NCI-H446 (cell line): ENCODE measurements at regions not wholly inside any gene's neighbourhood (a gene's known extent, or its start where the extent isn't known, plus 50 kb on each side); places are given as distances from the start of the nearest gene placed in this dataset.
"Not testable (repeated sequence)": the region's sequence is repeated elsewhere in the genome, so short reads cannot be mapped to it uniquely, and the experiment has no call there.

ENCODE experiments used
- DNase-seq, 2 experiments: peaks; one replicate each; lab custom pipeline; 2025; lab: John Stamatoyannopoulos, UW

- no peak for DNase-seq
Measured at GRCh38 chr15:69862540-69862939, 235.2 kb downstream of the TLE3 start.

GRCh38 chr15:69863446-69863845, 234.3 kb downstream of the TLE3 start:
- DNase-seq, result no peak

- no peak for DNase-seq
Measured at GRCh38 chr15:69865369-69865768, 232.3 kb downstream of the TLE3 start.

- no peak for DNase-seq
Measured at GRCh38 chr15:69868756-69869155, 229.0 kb downstream of the TLE3 start.

GRCh38 chr15:69869291-69869690, 228.4 kb downstream of the TLE3 start:
- no peak for DNase-seq

DNA sequence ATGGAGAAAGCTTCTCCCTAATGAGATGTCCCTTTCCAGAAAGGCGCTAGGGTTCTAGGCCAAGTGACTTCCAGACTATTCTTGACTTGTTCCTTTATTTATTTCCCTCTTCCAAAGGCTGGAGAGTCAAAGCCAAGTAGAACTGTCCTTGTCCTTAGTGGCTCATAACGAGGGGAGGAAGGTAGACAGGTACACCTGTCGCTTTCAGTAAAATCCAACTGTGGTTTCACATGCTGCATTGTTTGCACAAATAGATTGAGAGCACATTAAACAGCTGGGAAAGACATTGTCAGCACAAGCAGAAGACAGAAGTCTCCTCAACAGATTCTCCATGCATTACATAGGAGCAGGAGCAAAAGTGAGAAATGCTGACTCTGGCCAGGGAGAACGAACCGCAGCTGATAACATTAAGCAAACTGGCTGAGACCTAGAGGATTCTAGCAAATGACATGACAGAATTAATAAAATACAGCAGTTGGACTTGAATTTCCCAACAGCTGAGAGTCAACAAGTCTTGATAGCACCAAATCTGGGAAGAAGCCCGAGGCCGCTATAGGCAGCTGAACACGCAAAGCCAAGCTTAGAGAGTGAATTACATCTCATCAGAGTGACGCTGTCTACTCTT, 227.7 kb downstream of the TLE3 start:
- no peak for DNase-seq

DNA sequence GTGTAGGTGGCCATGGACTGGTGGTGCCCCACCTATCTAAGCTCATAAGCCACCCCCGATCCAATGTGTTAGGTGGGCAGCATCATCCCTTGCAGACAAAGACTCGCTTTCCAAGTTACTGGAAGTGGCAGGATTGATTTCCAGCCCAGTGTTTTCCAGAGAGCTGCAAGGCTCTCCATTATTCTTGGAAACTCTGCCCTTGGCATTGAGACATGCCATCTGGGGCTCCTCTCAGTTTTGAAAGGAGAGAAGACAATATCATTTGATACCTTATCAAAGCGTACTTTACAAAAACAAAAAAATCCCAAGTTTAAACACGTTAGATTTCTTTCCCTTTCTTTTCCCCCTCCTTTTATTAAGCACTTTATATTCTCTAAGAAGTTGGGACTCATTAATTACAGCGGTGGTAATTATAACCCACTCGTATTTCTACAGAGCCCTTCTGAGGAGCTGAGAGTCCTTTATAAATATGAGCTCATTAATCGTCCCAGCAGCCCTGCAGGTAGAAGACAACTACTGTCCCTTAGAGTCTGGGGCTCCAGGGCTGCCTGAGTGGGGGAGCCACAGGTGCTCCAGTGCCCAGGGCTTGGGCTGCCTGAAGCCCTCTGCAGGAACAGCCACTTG, 226.1 kb downstream of the TLE3 start:
- DNase-seq, result no peak

DNA sequence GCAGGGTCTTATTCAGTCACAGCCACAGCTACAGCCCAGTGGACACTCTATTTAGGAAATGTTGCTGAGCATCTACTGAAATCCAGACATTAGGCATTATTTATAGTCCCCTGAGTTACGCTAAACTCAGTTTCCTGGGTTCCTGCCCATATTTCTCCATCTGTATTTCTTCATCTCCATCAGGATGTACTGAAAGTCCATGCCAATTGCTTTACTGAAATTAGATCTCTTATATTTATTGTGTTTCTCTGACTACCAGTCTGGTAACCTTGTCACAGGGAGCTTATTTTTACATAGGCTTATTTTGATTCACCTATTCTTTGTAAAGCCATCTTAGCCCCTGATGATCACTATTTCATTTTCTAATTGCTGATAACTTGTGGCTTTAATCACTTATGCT, 223.9 kb downstream of the TLE3 start:
- no peak for DNase-seq

GRCh38 chr15:69874321-69874720, 223.4 kb downstream of the TLE3 start:
- DNase-seq, result no peak

DNA sequence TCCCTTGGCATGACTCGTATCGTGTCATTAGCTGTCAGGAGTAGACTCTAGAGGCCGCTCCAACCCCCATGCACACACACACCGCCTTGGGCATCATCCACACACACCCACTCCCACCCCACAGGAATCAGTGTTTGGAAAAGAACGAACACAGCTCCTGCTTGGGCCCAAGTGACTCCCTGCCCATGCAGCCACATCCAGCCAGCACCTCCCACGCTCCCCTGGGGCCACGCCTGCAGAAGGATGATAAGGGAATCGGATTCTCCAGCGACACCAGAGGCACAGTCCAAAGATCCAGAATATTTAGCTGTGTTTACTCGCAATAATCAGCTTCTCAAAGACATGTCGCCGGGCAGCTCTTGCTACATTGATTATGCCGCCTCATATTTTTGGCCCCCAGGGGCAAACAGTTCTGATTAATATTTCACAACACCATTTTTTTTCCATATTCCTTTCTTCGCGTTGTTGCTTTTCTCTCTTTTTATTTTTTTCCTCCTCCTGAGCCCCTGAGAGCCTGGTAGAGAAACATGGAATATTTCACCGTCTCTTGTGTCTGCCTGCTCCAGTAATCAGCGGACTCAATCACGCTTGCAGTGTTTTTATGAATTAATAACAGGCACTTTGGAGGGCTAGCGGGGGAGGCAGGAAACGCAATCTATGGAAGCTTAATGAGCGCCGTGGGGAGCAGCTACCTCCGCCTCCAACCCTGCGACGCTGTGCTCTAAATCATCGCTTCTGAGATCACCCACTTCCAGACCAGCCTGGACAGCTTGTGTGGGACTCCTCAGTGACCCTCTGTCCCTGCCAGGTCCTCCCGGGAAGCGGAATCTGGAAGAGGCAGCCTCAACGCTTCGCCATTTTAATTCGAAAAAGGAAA, 221.4 kb downstream of the TLE3 start:
- DNase-seq, result no peak

DNA sequence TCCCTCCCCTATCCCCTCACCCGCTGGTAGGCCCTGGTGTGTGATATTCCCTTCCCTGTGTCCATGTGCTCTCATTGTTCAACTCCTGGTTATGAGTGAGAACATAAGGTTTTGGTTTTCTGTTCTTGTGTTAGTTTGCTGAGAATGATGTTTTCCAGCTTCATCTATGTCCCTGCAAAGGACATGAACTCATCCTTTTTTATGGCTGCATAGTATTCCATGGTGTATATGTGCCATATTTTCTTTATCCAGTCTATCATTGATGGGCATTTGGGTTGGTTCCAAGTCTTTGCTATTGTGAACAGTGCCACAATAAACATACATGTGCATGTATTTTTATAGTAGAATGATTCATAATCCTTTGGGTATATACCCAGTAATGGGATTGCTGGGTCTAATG, 217.8 kb downstream of the TLE3 start:
- not testable (repeated sequence) for DNase-seq

- DNase-seq, result no peak
Measured at GRCh38 chr15:69880571-69881301, 217.0 kb downstream of the TLE3 start.

DNA sequence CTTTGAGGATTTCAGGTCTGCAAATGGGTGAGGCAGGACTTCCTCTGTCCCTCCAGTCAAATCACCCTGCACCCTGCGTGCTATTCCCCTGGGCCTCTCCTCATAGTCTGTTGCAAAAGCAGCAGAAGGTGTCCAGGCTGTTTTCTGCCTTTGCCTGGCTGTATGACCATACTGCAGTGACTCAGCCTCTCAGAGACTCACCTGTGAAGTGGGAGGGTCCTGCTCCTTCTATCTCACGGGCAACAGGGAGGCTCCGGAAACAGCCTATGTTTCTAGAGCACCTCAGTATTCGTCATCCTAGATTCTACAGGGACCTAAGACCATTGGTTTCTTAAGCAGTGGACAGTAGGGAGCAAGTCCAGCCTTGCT, 216.4 kb downstream of the TLE3 start:
- no peak for DNase-seq

- DNase-seq, result no peak
Measured at GRCh38 chr15:69881766-69882165, 216.0 kb downstream of the TLE3 start.

- DNase-seq, result no peak
Measured at GRCh38 chr15:69883306-69883705, 214.4 kb downstream of the TLE3 start.

DNA sequence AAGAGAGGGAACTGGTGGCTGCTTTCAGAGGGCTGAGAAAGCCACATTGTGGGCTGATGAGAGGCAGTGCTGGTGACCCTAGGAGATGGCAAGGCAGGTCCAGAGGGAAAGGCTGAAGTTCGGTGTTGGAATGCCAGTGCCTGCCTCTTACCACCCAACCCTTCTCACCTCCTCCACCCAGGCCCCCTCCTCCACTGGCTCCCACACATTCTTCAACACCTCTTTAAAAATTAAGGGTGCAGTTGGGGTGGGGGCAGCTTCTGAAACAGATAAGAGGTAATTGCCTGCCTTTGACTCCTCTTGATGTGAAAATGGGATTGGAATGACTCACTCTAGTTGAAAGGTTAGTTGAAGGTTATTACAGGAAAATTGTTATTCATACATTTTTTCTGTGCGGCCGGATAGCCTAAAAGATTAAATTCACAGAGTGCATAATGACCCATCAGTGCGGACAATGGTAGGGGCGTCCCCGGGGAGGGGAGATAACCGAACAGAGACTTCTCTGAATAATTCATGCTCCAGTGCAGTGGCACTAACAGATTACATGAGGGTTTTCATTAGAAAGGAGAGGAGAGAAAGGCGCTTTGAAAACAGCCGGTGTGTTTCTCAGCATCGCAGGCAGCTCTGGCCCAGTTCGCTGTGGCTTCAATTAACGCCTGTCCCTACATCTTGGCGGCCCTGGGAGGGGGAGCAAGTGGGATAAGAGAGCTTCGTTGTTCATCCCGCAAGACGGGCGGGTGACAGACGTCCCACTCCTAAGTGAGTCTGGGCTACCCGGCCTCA, 212.4 kb downstream of the TLE3 start:
- DNase-seq, result no peak

GRCh38 chr15:69887009-69887408, 210.7 kb downstream of the TLE3 start:
- no peak for DNase-seq

- DNase-seq, result no peak
Measured at GRCh38 chr15:69887553-69887952, 210.2 kb downstream of the TLE3 start.

GRCh38 chr15:69888406-69888805, 209.3 kb downstream of the TLE3 start:
- no peak for DNase-seq

- DNase-seq, result no peak
Measured at GRCh38 chr15:69891070-69891536, 206.6 kb downstream of the TLE3 start.

DNA sequence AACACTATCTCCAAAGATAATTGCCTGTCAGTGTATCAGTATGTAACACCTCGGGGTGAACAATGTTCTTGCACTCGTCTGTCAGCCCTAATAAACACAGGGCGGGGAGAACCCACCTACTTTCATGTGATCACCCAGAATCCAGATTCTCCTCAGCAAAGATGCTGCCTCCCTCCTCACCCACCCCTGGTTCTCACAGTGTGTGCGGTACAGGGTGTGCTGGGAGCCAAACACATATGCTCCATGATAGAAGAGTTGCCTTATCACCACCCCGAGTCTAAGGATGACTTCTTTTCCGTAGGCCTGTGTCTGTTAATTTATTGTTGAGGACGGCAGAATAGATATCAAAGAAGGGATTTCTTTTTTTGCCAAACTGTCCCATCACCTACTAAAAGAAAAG, 206.1 kb downstream of the TLE3 start:
- DNase-seq, result no peak

- DNase-seq, result no peak
Measured at GRCh38 chr15:69892351-69892750, 205.4 kb downstream of the TLE3 start.
